Mesothelial cell of epicardium (in vitro differentiated cells): ENCODE measurements at regions not wholly inside any gene's neighbourhood (a gene's known extent, or its start where the extent isn't known, plus 50 kb on each side); places are given as distances from the start of the nearest gene placed in this dataset.

Source experiments
- DNase-seq, 2 experiments: peaks; one replicate each; pipeline ENCODE4 v3.0.0; 2021; ENCODE audit warnings: low spot score in 2 of 2; ENCODE audit not compliant: unreplicated experiment in 2 of 2
- H3K27ac Mint-ChIP-seq: 2 replicates; pipeline ENCODE4 v1.8.0; 2021; ENCODE audit warnings: mixed read lengths
- H3K27me3 Mint-ChIP-seq: 2 replicates; pipeline ENCODE4 v1.8.0; 2021; ENCODE audit warnings: low read depth, mixed read lengths
- H3K36me3 Mint-ChIP-seq: 2 replicates; pipeline ENCODE4 v1.8.0; 2021; ENCODE audit warnings: mixed read lengths
- H3K4me1 Mint-ChIP-seq: 2 replicates; pipeline ENCODE4 v1.8.0; 2021; ENCODE audit warnings: mixed read lengths
- H3K4me3 Mint-ChIP-seq: 2 replicates; pipeline ENCODE4 v1.8.0; 2021; ENCODE audit warnings: mild to moderate bottlenecking, moderate library complexity, mixed read lengths
- H3K9me3 Mint-ChIP-seq: 2 replicates; pipeline ENCODE4 v1.8.0; 2021; ENCODE audit warnings: mixed read lengths
- TF ChIP-seq, protein P1 (sequence below): fragments of 200-600 bp; sonication (generic); IDR thresholded peaks from one replicate; pipeline ENCODE4 v1.5.0; 2021; ENCODE audit warnings: antibody characterized with exemption; ENCODE audit not compliant: unreplicated experiment

DNA sequence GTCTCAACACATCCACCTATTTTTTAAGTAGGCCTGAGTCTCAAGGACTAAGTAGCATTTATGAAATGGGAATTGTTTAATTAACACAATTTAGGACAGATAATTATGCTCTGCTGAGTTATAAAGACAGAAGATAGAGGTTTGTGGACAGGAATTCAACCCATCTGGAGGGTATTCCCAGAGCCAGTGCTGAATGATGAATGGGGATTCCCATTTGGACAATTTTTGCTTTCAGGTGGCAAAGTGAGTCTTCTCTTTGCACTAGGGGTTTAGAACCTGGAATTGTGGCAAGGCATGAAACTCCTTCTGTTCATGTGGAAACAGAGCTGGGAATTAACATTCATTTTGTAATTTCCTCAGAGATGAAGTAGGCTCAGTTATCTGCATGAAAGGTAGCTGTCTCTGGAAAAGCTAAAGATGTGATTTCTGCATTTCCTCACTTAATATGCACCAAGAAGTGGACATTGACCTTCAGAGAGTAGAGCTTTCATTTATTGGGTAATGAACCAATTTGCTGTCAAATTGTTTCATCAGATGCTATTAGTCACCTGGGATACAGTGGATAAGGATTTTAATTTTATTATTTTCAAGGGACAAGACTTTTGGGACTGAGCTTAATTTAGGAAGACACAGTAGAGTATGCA lies 212.1 kb upstream of the NRXN1 start:
- DNase-seq = no peak
- no peaks in the 10 kb centered on the region for H3K4me1 Mint-ChIP-seq
- no peaks in the 10 kb centered on the region for H3K27me3 Mint-ChIP-seq
- no peak overlapping the region for H3K4me3 Mint-ChIP-seq
- H3K9me3 Mint-ChIP-seq = no peaks in the 10 kb centered on the region
- no peaks in the 10 kb centered on the region for H3K36me3 Mint-ChIP-seq
- TF ChIP-seq, protein P1, sequence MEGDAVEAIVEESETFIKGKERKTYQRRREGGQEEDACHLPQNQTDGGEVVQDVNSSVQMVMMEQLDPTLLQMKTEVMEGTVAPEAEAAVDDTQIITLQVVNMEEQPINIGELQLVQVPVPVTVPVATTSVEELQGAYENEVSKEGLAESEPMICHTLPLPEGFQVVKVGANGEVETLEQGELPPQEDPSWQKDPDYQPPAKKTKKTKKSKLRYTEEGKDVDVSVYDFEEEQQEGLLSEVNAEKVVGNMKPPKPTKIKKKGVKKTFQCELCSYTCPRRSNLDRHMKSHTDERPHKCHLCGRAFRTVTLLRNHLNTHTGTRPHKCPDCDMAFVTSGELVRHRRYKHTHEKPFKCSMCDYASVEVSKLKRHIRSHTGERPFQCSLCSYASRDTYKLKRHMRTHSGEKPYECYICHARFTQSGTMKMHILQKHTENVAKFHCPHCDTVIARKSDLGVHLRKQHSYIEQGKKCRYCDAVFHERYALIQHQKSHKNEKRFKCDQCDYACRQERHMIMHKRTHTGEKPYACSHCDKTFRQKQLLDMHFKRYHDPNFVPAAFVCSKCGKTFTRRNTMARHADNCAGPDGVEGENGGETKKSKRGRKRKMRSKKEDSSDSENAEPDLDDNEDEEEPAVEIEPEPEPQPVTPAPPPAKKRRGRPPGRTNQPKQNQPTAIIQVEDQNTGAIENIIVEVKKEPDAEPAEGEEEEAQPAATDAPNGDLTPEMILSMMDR = no peak
- no peak overlapping the region for H3K27ac Mint-ChIP-seq

DNA sequence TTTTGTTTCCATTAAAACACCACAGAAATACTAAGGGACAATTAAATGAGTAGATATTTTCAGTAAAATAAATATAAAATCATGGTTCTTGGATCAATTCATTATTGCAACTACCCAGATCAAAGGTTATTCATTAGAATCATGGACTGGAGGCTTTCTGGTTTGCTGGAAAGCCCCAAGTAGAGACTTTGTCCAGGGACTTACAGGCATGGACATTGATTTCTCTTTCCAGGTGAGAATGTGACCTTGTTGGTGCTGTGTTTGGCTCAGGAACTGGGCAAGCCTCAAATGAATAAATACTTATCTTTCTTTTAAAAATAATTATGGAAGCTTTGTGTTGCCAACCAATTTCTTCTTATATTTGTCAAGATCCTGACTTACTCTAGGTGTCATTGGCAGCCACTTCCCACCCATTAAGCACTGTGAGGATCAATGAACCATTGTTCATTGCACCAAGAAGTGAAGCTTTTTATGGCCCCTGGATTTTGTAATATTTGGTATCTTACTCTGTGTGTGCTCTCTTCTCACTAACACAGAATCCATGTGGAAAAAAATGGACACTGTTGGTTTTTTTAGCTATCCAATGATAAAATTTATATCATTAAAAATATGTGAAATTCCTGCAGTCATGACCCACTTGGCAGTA lies 205.8 kb upstream of the NRXN1 start:
- H3K9me3 Mint-ChIP-seq = peaks cover 17% of the 10 kb centered on the region
- no peak overlapping the region for H3K27ac Mint-ChIP-seq
- H3K4me1 Mint-ChIP-seq = no peaks in the 10 kb centered on the region
- H3K4me3 Mint-ChIP-seq = no peak overlapping the region
- TF ChIP-seq, protein P1 = no peak
- no peaks in the 10 kb centered on the region for H3K27me3 Mint-ChIP-seq
- DNase-seq = no peak
- no peaks in the 10 kb centered on the region for H3K36me3 Mint-ChIP-seq

DNA sequence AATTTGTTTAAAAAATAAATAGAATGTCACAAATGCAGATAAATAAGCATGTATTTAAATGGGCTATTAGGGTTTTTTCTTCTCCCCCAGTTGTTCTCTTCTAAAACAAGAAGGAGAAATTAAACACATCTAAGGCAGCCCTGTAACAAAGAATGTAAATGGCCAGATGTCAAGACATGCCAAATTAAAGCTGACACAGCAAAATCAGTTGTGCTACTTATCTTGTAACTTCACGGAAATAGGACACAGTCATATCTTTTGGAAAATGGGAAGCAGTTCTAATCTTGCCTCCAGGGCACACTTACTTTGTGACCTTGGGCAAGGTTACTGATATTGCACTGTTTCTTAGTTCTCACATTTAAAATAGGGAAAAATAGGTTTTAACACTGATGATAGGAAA lies 200.1 kb upstream of the NRXN1 start:
- Mint-ChIP-seq H3K4me1 (no peaks in the 10 kb centered on the region), H3K27ac (no peak overlapping the region), H3K27me3 (no peaks in the 10 kb centered on the region), H3K4me3 (no peak overlapping the region), H3K36me3 (no peaks in the 10 kb centered on the region), H3K9me3 (peaks cover 22% of the 10 kb centered on the region)
- no peak for DNase-seq
- TF ChIP-seq, protein P1 = no peak

DNA sequence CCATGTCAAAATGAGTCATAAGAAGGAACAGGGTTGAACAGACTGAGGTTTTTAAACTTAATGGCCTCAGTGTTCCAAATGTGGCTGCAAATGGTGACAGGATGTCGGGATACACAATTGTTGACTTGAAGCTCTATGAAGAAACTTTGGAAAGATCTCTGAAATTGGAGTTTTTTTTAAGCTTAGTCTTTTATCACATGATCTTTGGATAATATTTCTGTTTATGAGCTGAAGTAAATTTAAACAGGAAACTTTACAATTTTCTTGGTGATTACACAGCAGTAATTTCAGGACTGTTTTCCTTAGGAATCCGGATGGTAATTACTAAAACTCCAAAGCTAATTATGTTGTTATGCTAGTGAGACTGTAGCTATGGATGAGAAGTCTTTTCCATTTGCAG lies 199.1 kb upstream of the NRXN1 start:
- Mint-ChIP-seq H3K4me1 (no peaks in the 10 kb centered on the region), H3K27me3 (no peaks in the 10 kb centered on the region), H3K36me3 (no peaks in the 10 kb centered on the region), H3K9me3 (peaks cover 22% of the 10 kb centered on the region), H3K4me3 (no peak overlapping the region), H3K27ac (no peak overlapping the region)
- TF ChIP-seq, protein P1 = no peak
- no peak for DNase-seq

DNA sequence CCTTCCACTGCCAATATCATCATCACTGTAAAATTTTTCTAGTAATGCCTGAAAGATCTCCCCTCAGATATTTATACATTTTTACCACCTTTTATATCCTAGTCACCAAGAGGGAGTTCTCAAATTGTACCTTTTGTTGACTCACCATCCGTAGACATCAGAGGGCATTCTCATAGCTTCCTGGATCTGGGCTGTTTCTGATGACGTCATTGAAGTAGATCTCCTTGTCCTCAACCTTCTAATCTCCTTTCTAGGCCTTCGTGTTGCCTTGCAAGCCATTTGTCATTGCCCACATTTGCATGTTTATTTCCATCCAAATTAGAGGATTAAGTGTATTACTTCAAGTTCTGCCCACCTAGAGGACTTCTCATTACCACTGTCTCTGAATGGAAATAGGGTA lies 193.4 kb upstream of the NRXN1 start:
- H3K27ac Mint-ChIP-seq = no peak overlapping the region
- DNase-seq = no peak
- no peaks in the 10 kb centered on the region for H3K27me3 Mint-ChIP-seq
- peaks cover 8% of the 10 kb centered on the region for H3K4me1 Mint-ChIP-seq
- no peaks in the 10 kb centered on the region for H3K36me3 Mint-ChIP-seq
- TF ChIP-seq, protein P1 = no peak
- no peak overlapping the region for H3K4me3 Mint-ChIP-seq
- H3K9me3 Mint-ChIP-seq = peaks cover 10% of the 10 kb centered on the region

DNA sequence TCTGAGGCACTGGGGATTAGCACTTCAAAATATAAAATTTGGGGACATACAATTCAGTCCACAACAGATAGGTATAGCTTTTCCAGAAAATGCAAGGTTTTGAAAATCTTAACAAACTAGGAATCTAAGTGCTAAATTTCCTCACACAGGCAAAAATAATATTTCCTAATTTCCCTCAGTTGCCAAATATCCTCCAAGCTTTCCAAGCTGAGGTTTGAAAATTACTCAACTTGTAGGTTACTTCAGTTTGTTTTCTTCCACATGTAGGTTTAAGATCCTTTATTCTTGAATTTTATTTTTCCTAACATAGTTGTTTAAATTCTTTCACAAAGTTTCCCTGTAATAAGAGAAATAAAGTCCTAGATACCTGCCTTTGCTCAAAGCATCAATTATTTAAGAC lies 192.9 kb upstream of the NRXN1 start:
- peaks cover 10% of the 10 kb centered on the region for H3K9me3 Mint-ChIP-seq
- H3K4me1 Mint-ChIP-seq = peaks cover 11% of the 10 kb centered on the region
- no peaks in the 10 kb centered on the region for H3K36me3 Mint-ChIP-seq

More for the DNA sequence above, 192.9 kb upstream of the NRXN1 start:
- no peak overlapping the region for H3K4me3 Mint-ChIP-seq
- TF ChIP-seq, protein P1 = no peak
- H3K27ac Mint-ChIP-seq = no peak overlapping the region
- no peaks in the 10 kb centered on the region for H3K27me3 Mint-ChIP-seq
- DNase-seq = no peak
